Mammary epithelial cell (primary cell): ENCODE measurements at regions not wholly inside any gene's neighbourhood (a gene's known extent, or its start where the extent isn't known, plus 50 kb on each side); places are given as distances from the start of the nearest gene placed in this dataset.

Experiments
- CTCF ChIP-seq, 2 donors: IDR thresholded peaks in 1 of 2; conservative IDR thresholded peaks in 1 of 2; 2 replicates each; pipeline ENCODE4 v1.5.1; 2011 to 2012; ENCODE audit warnings: inconsistent platforms in 2 of 2, low read length in 2 of 2, mild to moderate bottlenecking in 2 of 2, control low read depth in 1 of 2, low read depth in 1 of 2; ENCODE audit not compliant: insufficient read depth in 1 of 2; ENCODE audit errors: extremely low read depth in 1 of 2
- EZH2 ChIP-seq: IDR thresholded peaks from 2 replicates; pipeline ENCODE4 v1.6.1; 2012; ENCODE audit warnings: low read length, inconsistent platforms, borderline replicate concordance

GRCh38 chr1:221631556-221631955 lies 110.3 kb downstream of the DUSP10 start:
- TF ChIP-seq CTCF (conservative IDR thresholded peaks at IDR 0.05 in 1 of 2, IDR thresholded peaks at IDR 0.05 in 1 of 2; ENCODE audit: extremely low read depth in 1 of 2, insufficient read depth in 1 of 2, low read depth in 1 of 2, low read length in 2 of 2) = no peak
- TF ChIP-seq EZH2 = no peak
